GM21619 (cell line): ENCODE measurements at regions not wholly inside any gene's neighbourhood (a gene's known extent, or its start where the extent isn't known, plus 50 kb on each side); places are given as distances from the start of the nearest gene placed in this dataset.
A peak's percentile ranks its signal among the peaks of the same experiment; 100 is the strongest.

Experiments used
- ATAC-seq: cut with Tn5 transposase; IDR thresholded peaks from one replicate; pipeline ENCODE4 v1.9.1; 2021; ENCODE audit not compliant: unreplicated experiment

- no peak for ATAC-seq
Measured at GRCh38 chr5:93886917-93887361, 145.5 kb upstream of the POU5F2 start.

GRCh38 chr5:93886098-93886806 lies 144.9 kb upstream of the POU5F2 start:
- ATAC-seq = no peak

GRCh38 chr5:93884254-93884653 lies 142.9 kb upstream of the POU5F2 start:
- no peak for ATAC-seq

GRCh38 chr5:93883459-93883858 lies 142.1 kb upstream of the POU5F2 start:
- no peak for ATAC-seq

GRCh38 chr5:93875693-93876092 lies 134.3 kb upstream of the POU5F2 start:
- ATAC-seq = no peak

GRCh38 chr5:93874491-93874890 lies 133.1 kb upstream of the POU5F2 start:
- ATAC-seq = peak; percentile 75

GRCh38 chr5:93874080-93874479 lies 132.7 kb upstream of the POU5F2 start:
- peak; percentile 81 for ATAC-seq

- ATAC-seq = no peak
Measured at GRCh38 chr5:93873211-93873736, 131.9 kb upstream of the POU5F2 start.

GRCh38 chr5:93870649-93871048 lies 129.2 kb upstream of the POU5F2 start:
- no peak for ATAC-seq

GRCh38 chr5:93868851-93869250 lies 127.5 kb upstream of the POU5F2 start:
- ATAC-seq = no peak

GRCh38 chr5:93850311-93850710 lies 108.9 kb upstream of the POU5F2 start:
- ATAC-seq = no peak

GRCh38 chr5:93845376-93845775 lies 104.0 kb upstream of the POU5F2 start:
- ATAC-seq = no peak

- ATAC-seq = no peak
Measured at GRCh38 chr5:93831449-93831848, 90.0 kb upstream of the POU5F2 start.

- ATAC-seq = no peak
Measured at GRCh38 chr5:93830893-93831292, 89.5 kb upstream of the POU5F2 start.

- no peak for ATAC-seq
Measured at GRCh38 chr5:93829346-93829745, 87.9 kb upstream of the POU5F2 start.

GRCh38 chr5:93821891-93822415 lies 80.6 kb upstream of the POU5F2 start:
- no peak for ATAC-seq

- no peak for ATAC-seq
Measured at GRCh38 chr5:93819668-93820067, 78.3 kb upstream of the POU5F2 start.

- no peak for ATAC-seq
Measured at GRCh38 chr5:93810780-93811179, 69.4 kb upstream of the POU5F2 start.

- ATAC-seq = no peak
Measured at GRCh38 chr5:93809430-93809829, 68.0 kb upstream of the POU5F2 start.

GRCh38 chr5:93807846-93808245 lies 66.4 kb upstream of the POU5F2 start:
- ATAC-seq = no peak

GRCh38 chr5:93805616-93806379 lies 64.4 kb upstream of the POU5F2 start:
- no peak for ATAC-seq
